ENCODE measurements at regions not wholly inside any gene's neighbourhood (a gene's known extent, or its start where the extent isn't known, plus 50 kb on each side); places are given as distances from the start of the nearest gene placed in this dataset.
"Not testable (repeated sequence)": the region's sequence is repeated elsewhere in the genome, so short reads cannot be mapped to it uniquely, and the experiment has no call there.

DNA sequence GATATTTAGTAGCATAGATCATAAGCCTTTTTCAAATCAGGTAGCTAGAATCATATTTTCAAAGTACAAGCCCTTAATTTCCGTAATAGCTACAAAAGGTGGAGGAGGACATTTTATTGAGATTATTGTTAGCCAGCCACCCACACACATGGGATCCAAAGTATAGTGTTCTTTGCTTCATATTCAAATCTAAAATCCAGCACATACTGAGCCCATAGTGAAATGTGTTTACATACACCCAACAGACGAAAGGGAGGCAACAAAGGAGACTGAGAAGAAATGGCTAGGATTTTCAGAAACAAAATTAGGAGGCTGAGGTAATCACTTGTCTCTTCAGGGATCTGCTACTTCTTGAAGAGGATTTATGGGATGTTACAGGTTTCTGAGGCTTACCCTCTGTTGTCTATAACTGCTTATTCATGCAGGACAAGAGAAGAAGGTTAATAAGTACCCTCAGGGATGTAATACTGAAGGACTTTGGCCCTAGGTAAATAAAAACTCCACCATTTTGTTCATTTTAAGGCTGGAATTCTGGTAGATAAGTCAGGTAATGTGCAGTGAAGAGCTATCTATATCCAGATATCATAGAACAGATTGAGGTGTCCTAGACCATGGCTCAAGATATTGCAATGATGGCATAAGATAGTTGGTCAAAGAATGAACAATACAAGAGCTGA lies 182.1 kb downstream of the SPDYE17 start:
- DNase-seq (ENCODE audit: low read depth), result not testable (repeated sequence)

DNA sequence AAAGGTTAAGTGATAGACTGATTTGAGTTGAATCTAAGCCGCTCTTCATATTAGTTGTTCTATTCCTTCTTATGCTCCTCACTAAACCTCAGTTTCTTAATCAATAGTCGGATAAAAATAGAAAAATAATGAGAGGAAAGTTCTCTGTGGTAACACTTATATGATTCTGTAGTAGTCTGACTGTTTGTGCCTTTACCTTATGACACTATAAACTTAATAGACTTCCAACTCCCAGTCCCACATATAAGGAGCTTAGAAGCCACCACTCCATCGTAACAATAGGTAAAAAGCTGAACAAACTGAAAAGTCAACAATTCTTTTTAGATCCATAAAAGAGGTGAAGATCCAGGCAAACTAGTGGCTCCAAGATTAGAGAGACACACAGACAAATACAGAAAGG lies 192.3 kb downstream of the SPDYE17 start:
- not testable (repeated sequence) for DNase-seq (ENCODE audit: low read depth)

DNA sequence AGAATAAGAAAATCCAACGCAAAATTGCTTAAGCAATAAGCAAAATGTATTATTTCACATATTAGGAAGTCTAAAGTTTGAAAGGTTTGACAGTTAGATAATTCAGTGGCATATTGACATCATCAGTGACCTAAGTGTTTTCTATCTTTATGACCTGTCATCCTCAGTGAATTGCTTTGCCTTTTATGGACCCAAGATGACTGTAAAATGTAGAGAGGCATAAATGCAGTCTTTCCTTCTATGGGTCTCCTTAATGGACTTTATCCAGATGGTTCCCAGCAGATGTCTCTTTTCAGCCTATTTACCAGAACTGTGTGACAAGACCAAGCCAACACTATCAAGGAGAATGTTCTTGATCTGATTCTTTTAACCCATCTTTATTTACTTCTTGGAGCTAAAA lies 192.9 kb downstream of the SPDYE17 start:
- not testable (repeated sequence) for DNase-seq (ENCODE audit: low read depth)

DNA sequence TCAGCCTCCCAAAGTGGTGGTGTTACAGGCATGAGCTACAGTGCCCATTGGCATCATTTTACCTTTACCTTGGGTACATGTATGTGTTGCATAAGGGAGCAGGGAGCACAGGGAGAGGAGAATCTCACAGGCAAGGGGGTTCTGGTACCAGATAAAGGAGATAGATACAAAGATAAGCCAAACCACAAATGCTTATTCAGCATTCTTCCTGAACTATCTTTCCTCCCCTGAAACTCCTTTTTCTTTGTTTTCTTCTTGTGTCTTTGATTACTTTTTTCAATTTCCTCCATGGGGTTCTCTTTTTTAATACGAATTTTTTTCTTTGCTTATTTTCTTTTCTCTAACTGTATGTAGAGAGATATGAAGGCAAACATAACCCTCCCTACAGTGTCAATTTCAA lies 193.8 kb downstream of the SPDYE17 start:
- not testable (repeated sequence) for DNase-seq (ENCODE audit: low read depth)

DNA sequence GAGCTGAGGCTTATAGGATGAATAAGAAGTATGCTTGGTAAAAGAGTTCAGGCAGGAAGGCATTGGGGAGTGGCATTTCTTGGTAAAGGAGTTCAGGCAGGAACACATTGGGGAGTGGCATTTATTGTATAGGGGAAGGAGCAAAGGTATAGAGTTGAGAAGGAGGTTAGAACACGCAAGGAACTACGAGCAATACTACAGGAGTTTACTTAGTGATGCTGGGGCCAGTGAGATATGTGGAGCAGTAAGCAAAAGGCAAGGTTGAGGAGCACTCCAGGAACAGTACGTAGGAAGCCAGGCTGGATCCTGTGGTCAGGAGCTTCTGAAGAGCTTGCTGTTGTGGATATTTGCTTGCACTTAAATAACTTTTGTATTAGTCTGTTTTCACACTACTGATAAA lies 202.2 kb upstream of the POMZP3 start:
- not testable (repeated sequence) for DNase-seq (ENCODE audit: low read depth)

DNA sequence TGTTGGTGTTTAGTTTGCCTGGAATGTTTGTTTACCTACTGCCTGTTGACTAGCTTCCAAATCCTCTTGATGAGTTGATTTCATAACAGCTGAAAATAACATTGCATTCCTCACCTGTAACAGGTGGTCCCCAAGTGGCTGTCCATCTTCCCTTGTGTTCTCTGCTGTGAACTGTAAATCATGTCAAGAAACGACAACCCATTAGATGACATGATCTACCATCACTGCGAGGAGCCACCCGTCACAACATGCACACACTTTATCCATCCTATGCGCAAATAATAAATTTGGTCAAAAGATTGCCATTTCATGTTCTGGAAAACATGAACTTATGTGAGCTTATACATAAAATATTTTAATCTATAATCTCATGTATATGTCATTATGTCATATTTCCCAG lies 199.1 kb upstream of the POMZP3 start:
- DNase-seq (ENCODE audit: low read depth), result not testable (repeated sequence)

DNA sequence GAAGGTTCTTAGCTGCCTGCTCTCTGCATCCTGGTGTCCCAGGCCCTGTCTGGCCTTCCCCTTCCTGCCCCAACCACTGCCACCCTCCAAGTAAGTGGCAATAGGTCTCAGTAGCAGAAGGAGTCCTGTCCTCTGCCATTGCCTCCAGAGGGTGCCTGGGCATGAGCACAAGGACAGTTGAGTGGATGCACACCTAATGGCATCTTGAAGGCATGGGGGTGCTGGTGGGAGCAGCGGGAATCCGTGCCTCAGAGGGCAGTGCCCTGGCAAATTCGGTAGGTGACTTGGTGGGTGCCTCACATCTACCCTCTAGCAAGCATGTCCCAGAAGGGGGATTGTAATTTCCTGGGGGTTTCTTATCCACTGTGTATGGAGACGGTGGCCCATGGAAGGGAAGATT lies 182.8 kb upstream of the POMZP3 start:
- DNase-seq (ENCODE audit: low read depth), result not testable (repeated sequence)

DNA sequence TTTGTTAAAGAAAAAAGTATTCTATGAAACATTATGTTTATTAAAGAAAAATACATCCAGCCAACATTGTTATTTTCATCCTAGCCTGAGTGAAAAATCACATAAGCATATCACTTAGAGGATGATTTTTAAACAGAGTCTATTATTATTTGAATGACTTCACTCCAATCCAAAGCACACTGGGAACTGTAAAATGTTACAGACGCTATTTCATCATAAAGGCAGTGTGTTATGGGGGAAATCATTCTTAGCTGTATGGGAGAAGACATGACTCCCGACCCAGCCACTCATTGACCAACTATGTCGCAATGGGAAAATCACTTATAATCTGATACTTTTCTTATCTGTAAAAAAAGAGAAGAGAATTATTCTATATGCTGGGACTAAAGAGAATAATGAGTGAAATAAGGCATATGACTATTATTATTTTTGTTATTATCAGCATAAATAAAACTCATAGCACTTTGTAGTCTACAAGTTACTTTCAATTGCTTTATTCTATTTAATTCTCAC lies 180.6 kb upstream of the POMZP3 start:
- not testable (repeated sequence) for DNase-seq (ENCODE audit: low read depth)

DNA sequence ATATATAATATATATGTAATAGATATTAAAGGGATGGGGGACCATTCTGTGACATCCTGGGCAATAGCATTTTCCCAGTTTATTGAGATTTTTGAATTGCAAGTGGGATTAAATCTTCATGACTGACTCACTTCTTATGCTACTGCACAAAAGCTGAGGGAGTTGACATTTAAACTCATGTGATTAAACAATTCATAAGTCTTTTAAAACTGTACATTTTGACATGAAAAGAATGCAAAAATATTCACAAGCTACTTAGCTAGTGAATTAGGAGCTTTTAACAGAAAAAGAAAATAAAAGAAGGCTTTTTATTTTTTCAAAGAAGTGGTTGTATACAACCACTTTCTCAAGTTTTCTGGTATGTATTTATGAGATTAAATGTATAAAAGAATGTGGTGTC lies 179.4 kb upstream of the POMZP3 start:
- DNase-seq (ENCODE audit: low read depth), result not testable (repeated sequence)

DNA sequence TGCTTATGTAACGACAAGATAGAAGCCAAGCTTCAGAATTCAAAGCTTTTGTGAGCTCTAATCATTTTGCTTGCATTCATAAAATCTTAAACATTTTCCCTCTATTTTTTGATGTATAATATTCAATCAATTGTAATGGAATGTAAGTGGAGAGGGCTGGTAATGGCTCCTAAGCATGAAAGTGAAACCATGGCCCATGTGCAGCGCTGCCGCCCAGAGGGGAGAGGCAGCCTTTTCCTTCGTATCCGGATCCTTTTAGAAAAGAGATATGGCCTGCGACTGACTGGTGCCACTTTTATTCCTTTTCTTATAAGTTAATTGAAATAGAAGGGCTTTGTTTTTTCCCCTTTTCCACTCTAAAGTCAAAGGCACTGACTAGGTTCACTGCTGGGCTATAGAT lies 178.9 kb upstream of the POMZP3 start:
- DNase-seq (ENCODE audit: low read depth), result not testable (repeated sequence)

DNA sequence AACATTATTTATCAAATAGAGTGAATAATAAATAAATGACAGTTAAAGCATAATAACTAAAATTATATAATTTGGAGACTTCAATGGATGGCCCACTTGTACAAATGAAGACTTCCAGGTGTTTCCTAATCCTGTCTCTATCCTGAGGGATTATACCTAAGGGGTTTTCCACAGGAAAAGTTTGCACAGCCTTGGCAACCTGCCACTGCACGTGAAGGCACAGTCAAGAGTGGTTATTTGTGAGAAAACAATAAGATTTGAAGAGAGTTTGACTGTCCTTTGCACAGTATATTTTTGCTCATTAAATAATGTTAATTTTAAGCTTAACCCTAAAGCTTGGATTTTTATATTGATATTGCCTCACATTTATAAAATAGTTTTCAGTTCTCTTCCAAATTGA lies 178.2 kb upstream of the POMZP3 start:
- not testable (repeated sequence) for DNase-seq (ENCODE audit: low read depth)

DNA sequence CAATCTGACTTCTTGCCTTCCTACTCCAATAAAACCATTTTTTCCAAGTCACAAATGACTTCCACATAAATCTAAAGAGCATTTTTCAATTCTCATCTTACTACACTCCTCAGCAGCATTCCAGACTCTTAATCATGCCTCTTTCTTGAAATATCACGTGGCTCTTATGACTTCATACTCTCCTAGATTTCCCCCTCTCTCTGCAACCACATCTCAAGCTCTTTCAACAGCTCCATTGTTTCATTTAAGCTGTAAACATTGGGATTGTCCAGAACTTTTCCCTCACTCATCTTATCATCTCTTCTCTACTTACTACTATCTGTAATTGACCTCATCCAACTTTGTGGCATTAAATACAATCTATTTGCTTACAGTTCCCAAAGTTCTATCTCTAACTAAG lies 170.6 kb upstream of the POMZP3 start:
- peak; percentile 4 for DNase-seq (ENCODE audit: low read depth)

DNA sequence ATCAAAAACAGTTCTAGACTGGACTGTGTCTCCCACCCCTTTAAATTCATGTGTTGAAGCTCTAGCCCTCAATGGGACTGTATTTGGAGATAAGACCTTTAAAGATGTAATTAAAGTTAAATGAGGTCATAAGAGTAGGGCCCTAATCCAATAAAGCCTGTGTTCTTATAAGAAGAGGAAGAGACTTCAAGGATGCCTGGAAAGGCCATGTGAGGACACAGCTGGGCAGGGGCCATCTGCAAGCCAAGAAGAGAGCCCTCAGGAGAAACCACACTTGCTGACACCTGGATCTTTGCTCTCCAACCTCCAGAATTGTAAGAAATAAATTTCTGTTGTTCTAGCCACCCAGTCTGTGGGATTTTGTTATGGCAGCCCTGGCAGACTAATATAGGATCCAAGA lies 153.6 kb upstream of the POMZP3 start:
- DNase-seq (ENCODE audit: low read depth), result not testable (repeated sequence)

DNA sequence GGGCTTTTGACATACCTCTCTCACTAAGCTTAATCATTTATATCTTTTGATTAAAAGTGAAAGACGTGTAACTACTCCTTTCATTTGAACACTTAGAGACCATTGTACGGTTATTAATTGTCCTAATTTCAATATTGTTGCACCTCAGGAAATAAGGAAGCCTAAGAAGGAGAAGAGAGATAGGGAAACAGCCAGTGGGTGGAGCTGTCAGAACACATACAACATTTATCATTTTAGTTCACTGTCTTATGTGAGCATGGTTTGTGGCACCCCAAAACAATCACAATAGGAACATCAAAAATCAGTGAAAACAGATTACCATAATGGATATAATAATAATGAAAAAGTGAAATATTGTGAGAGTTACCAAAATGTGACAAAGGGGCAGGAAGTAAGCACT lies 147.2 kb upstream of the POMZP3 start:
- DNase-seq (ENCODE audit: low read depth), result not testable (repeated sequence)

DNA sequence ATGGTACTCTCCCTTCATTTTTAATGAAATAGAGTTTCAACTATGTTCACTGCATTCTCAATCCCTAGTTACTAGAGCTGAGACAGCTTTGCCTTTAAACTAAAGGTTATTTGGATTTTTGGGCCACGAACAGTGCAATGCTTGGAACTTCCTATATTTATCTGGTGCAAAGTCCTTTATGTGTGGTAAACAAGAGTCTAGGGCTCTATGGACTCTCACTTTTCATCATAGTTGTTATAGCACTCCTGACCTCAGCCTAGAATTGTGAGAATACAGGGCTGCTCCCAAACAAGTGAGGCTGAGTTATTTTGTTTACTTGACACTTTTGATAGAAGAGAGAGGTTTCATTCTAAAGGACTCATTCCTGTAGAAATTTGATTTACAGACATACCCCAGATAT lies 144.9 kb upstream of the POMZP3 start:
- DNase-seq (ENCODE audit: low read depth), result not testable (repeated sequence)

DNA sequence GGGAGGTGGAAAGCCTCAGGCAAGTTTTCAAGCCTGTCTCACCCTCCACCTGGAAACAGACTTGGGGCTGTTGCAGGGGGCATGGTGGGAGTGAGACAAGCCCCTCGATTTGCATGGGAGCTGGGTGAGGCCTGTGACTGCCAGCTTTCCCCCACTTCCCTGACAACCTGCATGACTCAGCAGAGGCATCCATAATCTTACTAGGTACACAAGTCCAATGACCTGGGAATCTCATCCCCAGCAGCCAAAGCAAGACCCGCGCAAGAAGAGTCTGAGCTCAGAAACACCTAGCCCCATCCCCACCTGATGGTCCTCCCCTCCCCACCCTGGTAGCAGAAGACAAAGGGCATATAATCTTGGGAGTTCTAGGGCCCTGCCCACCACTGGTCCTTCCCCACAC lies 136.9 kb upstream of the POMZP3 start:
- not testable (repeated sequence) for DNase-seq (ENCODE audit: low read depth)

DNA sequence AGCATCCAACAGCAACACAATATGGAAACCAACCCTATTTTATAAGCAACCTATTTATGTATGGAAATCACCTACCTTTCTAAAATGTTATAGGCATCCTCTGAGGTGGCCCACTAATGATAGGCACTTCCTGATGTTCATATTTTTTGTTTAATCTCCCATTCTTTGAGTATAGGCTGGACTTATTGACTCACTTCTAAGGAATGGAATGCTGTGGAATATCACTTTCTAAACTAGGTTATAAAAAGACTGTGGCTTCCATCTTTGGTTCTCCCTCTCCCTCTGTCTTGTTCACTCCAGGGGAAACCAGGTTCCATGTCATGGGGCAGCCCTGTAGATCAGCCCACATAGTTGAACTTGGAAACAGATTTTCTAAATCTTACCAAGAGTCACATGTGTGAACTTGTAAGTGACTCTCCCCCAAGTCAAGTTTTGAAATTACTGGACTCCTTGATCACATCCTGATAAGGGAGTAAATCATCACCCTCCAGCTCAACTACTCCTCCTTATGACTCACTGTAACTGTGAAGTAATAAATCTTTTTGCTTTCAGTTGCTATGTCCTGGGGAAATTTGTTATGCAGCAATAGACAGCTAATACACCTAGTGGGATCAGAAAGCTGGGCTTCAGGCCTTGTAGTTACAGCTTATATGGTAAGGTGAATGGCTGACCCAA lies 133.6 kb upstream of the POMZP3 start:
- peak; percentile 0 for DNase-seq (ENCODE audit: low read depth)

DNA sequence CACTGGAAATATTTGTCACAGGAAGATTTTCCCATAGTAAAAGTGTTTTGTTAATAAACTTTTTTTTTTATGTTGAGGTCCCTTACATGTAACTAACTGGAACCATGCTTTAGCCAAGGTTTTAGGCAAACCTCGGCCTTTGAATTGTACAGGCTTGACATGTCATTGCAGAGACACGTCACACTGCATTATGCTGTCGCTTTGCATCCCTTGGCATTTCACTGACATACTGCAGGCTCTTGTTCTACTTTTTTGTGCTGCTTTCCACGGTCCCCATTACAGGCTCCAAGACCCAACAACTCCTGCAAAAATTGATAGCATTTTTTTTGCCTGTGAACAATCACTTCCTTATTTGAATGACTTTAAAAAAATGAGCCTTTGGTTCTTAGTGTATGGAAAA lies 112.5 kb upstream of the POMZP3 start:
- DNase-seq (ENCODE audit: low read depth), result not testable (repeated sequence)

DNA sequence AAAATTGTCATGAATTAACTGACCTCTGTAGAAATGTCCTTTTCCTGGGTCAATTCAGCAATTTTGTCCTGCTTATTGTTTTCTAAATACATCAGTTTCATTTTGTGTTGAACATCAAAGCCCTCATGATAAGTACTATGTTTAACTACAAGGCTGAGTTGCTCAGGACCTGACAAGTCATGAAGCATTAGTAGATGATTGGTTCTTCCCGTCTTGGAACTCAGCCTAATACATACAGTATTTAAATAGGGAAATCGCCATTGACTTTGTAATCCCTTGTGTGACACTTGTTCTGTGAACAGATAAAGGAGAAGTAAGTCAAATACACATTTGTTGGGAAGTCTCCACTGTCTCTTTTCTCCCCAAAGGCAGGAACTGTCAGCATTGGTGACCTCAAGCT lies 109.6 kb upstream of the POMZP3 start:
- DNase-seq (ENCODE audit: low read depth), result not testable (repeated sequence)

DNA sequence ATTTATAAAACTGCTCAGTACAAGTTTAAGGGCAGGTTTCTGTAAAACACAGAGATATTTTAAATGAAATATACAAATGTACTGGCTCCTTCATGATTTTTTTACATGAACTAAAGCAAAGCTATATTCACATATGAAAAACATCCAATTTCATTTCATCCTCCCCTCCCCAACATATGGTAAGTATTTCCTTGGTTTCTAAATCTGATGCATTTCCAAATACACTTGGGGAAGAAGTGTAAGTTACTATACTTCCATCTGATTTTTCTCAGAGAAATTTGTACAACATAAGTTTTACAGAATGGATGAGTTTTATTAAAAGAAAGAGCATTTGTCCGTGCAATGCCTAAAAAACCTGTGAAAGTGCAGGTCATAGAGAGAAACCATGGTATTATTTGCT lies 109.0 kb upstream of the POMZP3 start:
- DNase-seq (ENCODE audit: low read depth), result not testable (repeated sequence)

DNA sequence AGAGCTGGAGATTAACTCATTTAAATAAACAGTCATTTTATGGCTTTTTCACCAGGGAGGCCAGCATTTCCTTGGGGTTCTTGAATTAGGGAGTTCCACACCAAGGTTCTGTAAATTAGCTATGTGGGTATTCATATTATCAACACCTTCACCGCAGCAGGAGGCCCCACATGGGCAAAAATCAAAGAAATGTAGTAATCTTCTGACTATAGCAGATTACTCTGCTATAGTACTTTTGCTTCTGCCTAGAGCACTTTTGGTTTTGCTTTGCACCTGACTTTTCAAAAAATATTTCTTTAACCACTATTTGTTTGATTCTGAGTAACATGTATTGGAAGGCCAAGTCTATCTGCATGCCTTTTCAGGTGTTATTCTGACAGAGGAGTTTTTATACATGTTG lies 108.6 kb upstream of the POMZP3 start:
- not testable (repeated sequence) for DNase-seq (ENCODE audit: low read depth)

DNA sequence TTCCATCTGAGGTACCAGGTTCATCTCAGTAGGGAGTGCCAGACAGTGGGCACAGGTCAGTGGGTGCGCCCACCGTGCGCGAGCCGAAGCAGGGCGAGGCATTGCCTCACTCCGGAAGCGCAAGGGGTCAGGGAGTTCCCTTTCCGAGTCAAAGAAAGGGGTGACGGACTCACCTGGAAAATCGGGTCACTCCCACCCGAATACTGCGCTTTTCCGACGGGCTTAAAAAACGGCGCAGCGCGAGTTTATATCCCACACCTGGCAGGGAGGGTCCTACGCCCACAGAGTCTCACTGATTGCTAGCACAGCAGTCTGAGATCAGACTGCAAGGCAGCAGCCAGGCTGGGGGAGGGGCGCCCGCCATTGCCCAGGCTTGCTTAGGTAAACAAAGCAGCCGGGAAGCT lies 101.5 kb upstream of the POMZP3 start:
- not testable (repeated sequence) for DNase-seq (ENCODE audit: low read depth)

DNA sequence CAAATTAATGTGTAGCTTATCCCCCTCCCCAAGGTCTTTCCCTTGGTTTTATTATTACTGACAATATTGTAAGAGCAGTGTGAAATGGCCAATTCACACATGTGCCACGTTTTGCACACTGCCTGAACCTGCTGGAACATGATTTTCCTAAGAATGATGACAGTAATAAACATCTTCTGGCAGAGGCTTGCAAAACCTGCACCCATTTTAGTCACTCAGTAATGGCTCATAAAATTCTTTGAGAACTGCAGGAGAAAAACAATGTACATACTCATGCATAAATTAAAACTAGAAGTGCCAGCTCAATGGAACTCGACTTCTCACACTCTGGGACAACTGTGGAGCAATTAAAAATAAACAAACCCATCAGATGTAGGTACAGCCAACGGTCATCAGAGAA lies 96.8 kb upstream of the POMZP3 start:
- DNase-seq (ENCODE audit: low read depth), result not testable (repeated sequence)
